ENCODE measurements at regions not wholly inside any gene's neighbourhood (a gene's known extent, or its start where the extent isn't known, plus 50 kb on each side); places are given as distances from the start of the nearest gene placed in this dataset.

GRCh38 chr13:23999424-23999823 lies 102.1 kb upstream of the C1QTNF9B start:
- TF ChIP-seq POLR2A (IDR thresholded peaks at IDR 0.05; ENCODE audit: low read depth, low read length), result no peak
- TF ChIP-seq TAF1 (IDR thresholded peaks at IDR 0.05; ENCODE audit: borderline replicate concordance, low read depth, low read length), result no peak
- no peak for TF ChIP-seq POLR2AphosphoS5 (IDR thresholded peaks at IDR 0.05; ENCODE audit: low read depth, low read length)
- no peak for DNase-seq (ENCODE audit: insufficient read length)
- no peak for FAIRE-seq

GRCh38 chr13:24002206-24002815 lies 105.0 kb upstream of the C1QTNF9B start:
- DNase-seq (ENCODE audit: insufficient read length) (no peak), FAIRE-seq (no peak)
- no peak for TF ChIP-seq POLR2AphosphoS5 (IDR thresholded peaks at IDR 0.05; ENCODE audit: low read depth, low read length)
- no peak for TF ChIP-seq POLR2A (IDR thresholded peaks at IDR 0.05; ENCODE audit: low read depth, low read length)

GRCh38 chr13:24004142-24004899 lies 107.0 kb upstream of the C1QTNF9B start:
- no peak for TF ChIP-seq POLR2A (IDR thresholded peaks at IDR 0.05; ENCODE audit: low read depth, low read length)
- TF ChIP-seq TAF1 (IDR thresholded peaks at IDR 0.05; ENCODE audit: borderline replicate concordance, low read depth, low read length), result no peak
- TF ChIP-seq POLR2AphosphoS5 (IDR thresholded peaks at IDR 0.05; ENCODE audit: low read depth, low read length), result no peak
- FAIRE-seq (no peak), DNase-seq (ENCODE audit: insufficient read length) (no peak)

- DNase-seq (ENCODE audit: insufficient read length), result no peak
- TF ChIP-seq POLR2A (IDR thresholded peaks at IDR 0.05; ENCODE audit: low read depth, low read length), result no peak
- TF ChIP-seq POLR2AphosphoS5 (IDR thresholded peaks at IDR 0.05; ENCODE audit: low read depth, low read length), result no peak
- no peak for TF ChIP-seq TAF1 (IDR thresholded peaks at IDR 0.05; ENCODE audit: borderline replicate concordance, low read depth, low read length)
- no peak for FAIRE-seq
These were observed 107.7 kb upstream of the C1QTNF9B start for GRCh38 chr13:24004971-24005370.

- FAIRE-seq, result no peak
- TF ChIP-seq POLR2A (IDR thresholded peaks at IDR 0.05; ENCODE audit: low read depth, low read length) (no peak), TAF1 (IDR thresholded peaks at IDR 0.05; ENCODE audit: borderline replicate concordance, low read depth, low read length) (no peak), POLR2AphosphoS5 (IDR thresholded peaks at IDR 0.05; ENCODE audit: low read depth, low read length) (no peak)
- no peak for DNase-seq (ENCODE audit: insufficient read length)
These were observed 108.5 kb upstream of the C1QTNF9B start for GRCh38 chr13:24005755-24006281.

GRCh38 chr13:24006520-24007248 lies 109.4 kb upstream of the C1QTNF9B start:
- no peak for TF ChIP-seq TAF1 (IDR thresholded peaks at IDR 0.05; ENCODE audit: borderline replicate concordance, low read depth, low read length)
- TF ChIP-seq POLR2A (IDR thresholded peaks at IDR 0.05; ENCODE audit: low read depth, low read length), result no peak
- no peak for TF ChIP-seq POLR2AphosphoS5 (IDR thresholded peaks at IDR 0.05; ENCODE audit: low read depth, low read length)
- DNase-seq (ENCODE audit: insufficient read length) (no peak), FAIRE-seq (no peak)

GRCh38 chr13:24007979-24008620 lies 110.8 kb upstream of the C1QTNF9B start:
- no peak for TF ChIP-seq POLR2AphosphoS5 (IDR thresholded peaks at IDR 0.05; ENCODE audit: low read depth, low read length)
- FAIRE-seq (no peak), DNase-seq (ENCODE audit: insufficient read length) (no peak)

- FAIRE-seq, result no peak
These were observed 111.4 kb upstream of the C1QTNF9B start for GRCh38 chr13:24008679-24009078.

GRCh38 chr13:24011266-24011665 lies 114.0 kb upstream of the C1QTNF9B start:
- no peak for DNase-seq (ENCODE audit: insufficient read length)
- TF ChIP-seq POLR2AphosphoS5 (IDR thresholded peaks at IDR 0.05; ENCODE audit: low read depth, low read length) (no peak), TAF1 (IDR thresholded peaks at IDR 0.05; ENCODE audit: borderline replicate concordance, low read depth, low read length) (no peak), POLR2A (IDR thresholded peaks at IDR 0.05; ENCODE audit: low read depth, low read length) (no peak)
- no peak for FAIRE-seq

More at GRCh38 chr13:24008679-24009078, 111.4 kb upstream of the C1QTNF9B start:
- no peak for DNase-seq (ENCODE audit: insufficient read length)
- TF ChIP-seq POLR2A (IDR thresholded peaks at IDR 0.05; ENCODE audit: low read depth, low read length) (no peak), POLR2AphosphoS5 (IDR thresholded peaks at IDR 0.05; ENCODE audit: low read depth, low read length) (no peak), TAF1 (IDR thresholded peaks at IDR 0.05; ENCODE audit: borderline replicate concordance, low read depth, low read length) (no peak)

- FAIRE-seq, result no peak
- TF ChIP-seq POLR2AphosphoS5 (IDR thresholded peaks at IDR 0.05; ENCODE audit: low read depth, low read length) (no peak), TAF1 (IDR thresholded peaks at IDR 0.05; ENCODE audit: borderline replicate concordance, low read depth, low read length) (no peak), POLR2A (IDR thresholded peaks at IDR 0.05; ENCODE audit: low read depth, low read length) (no peak)
These were observed 115.3 kb upstream of the C1QTNF9B start for GRCh38 chr13:24012648-24013047.

GRCh38 chr13:24013189-24013588 lies 115.9 kb upstream of the C1QTNF9B start:
- FAIRE-seq (no peak), DNase-seq (ENCODE audit: insufficient read length) (no peak)
- no peak for TF ChIP-seq POLR2A (IDR thresholded peaks at IDR 0.05; ENCODE audit: low read depth, low read length)
- no peak for TF ChIP-seq TAF1 (IDR thresholded peaks at IDR 0.05; ENCODE audit: borderline replicate concordance, low read depth, low read length)
- TF ChIP-seq POLR2AphosphoS5 (IDR thresholded peaks at IDR 0.05; ENCODE audit: low read depth, low read length), result no peak

More at GRCh38 chr13:24012648-24013047, 115.3 kb upstream of the C1QTNF9B start:
- DNase-seq (ENCODE audit: insufficient read length), result no peak
